ENCODE measurements at regions not wholly inside any gene's neighbourhood (a gene's known extent, or its start where the extent isn't known, plus 50 kb on each side); places are given as distances from the start of the nearest gene placed in this dataset.
"Not testable (repeated sequence)": the region's sequence is repeated elsewhere in the genome, so short reads cannot be mapped to it uniquely, and the experiment has no call there.

DNA sequence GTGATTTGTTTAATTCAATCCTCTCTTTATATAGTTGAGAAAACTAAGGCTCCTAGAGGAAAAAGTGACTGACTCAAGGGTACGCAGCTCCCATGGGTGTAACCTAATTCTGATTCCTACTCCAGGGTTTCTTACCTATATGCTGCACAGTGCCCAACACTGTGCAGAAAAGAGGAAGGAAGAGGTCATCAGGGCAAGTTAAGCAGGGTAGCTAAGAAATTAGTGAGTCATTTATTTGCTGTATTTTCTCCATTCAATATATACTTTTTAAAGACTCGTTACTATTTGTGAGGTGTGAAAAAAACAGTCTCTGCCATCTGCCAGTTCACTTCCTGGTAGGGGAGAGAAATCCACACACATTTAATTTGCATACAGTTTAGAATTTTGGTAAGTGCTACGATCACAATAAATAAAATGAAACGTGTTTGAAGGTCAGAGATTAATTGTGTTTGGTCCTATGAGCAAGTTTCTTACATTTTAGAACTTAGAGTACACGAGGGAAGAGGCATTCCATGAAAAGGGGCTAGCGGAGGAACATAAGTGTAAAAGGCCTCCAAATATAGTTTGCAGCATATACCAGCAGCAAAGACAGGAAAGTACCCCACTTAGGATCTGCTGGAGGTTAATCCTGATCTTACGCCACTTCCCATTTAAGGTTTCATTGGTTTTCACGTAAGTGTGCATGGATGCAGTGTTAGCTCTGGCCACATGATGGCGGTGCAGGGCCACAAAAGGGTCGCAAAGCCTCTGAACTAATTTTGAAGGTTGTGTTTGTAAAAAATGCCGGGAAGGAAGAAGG is 59.9 kb upstream of the TLR4 start:
- no peak overlapping the region for H3K27ac ChIP-seq (ENCODE audit: low read length)
- no peaks in the 10 kb centered on the region for H3K36me3 ChIP-seq (ENCODE audit: control insufficient read depth, insufficient read depth, low read length)
- no peak for TF ChIP-seq POLR2AphosphoS5 (IDR thresholded peaks at IDR 0.05; ENCODE audit: low read depth, low read length)
- TF ChIP-seq, protein P1, sequence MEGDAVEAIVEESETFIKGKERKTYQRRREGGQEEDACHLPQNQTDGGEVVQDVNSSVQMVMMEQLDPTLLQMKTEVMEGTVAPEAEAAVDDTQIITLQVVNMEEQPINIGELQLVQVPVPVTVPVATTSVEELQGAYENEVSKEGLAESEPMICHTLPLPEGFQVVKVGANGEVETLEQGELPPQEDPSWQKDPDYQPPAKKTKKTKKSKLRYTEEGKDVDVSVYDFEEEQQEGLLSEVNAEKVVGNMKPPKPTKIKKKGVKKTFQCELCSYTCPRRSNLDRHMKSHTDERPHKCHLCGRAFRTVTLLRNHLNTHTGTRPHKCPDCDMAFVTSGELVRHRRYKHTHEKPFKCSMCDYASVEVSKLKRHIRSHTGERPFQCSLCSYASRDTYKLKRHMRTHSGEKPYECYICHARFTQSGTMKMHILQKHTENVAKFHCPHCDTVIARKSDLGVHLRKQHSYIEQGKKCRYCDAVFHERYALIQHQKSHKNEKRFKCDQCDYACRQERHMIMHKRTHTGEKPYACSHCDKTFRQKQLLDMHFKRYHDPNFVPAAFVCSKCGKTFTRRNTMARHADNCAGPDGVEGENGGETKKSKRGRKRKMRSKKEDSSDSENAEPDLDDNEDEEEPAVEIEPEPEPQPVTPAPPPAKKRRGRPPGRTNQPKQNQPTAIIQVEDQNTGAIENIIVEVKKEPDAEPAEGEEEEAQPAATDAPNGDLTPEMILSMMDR (IDR thresholded peaks at IDR 0.05): peak; percentile 82
- no peak overlapping the region for H3K4me3 ChIP-seq (ENCODE audit: low read depth in 2 of 2, low read length in 2 of 2)
- CTCF ChIA-PET: no interaction called here
- BruUV-seq (replicated peaks): no TSS peak
- DNase-seq (ENCODE audit: low read depth, low spot score) (peak; percentile 57), ATAC-seq (peak; percentile 65; the same call in 1 of the 2 replicates)
- intact Hi-C loops (cut with micrococcal nuclease; ENCODE audit: unreplicated experiment) (loop anchor here (10.0 kb wide), 1 partner anchor 140 kb away; no protein-coding TSS in a partner anchor), in situ Hi-C loops (cut with HindIII; ENCODE audit: low pct_unique_long_range_greater_than_20kb, low sequenced_read_pairs) (no loop called here)
- H3K4me1 ChIP-seq (ENCODE audit: control insufficient read depth, insufficient read depth, low read length): no peaks in the 10 kb centered on the region; the same call in 1 of the 2 replicates
- H3K9me3 ChIP-seq (ENCODE audit: control insufficient read depth, insufficient read depth, low read depth, low read length): no peaks in the 10 kb centered on the region
- H3K27me3 ChIP-seq (ENCODE audit: control insufficient read depth, insufficient read depth, low read length): peaks cover 5% of the 10 kb centered on the region; the same call in 1 of the 2 replicates
- POLR2A ChIA-PET: no interaction called here

DNA sequence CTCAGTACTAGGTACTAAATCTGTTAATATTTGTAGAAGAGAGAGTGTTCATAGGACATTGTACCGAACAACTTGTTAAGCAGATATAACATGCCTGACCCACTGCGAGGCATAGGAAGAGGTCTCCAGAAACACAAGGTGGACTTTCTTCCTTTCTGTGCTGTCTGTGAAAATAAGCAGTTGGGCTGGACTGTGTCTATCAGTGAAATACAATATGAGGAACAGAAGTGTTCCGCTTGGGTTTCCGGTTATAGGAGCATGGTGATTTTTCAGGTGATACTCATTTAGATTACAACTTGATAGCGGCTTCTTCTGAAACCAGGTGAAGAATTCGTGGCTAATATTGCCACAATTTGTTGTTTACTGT is 60.9 kb upstream of the TLR4 start:
- ATAC-seq: no peak
- Histone ChIP-seq H3K9me3 (ENCODE audit: control insufficient read depth, insufficient read depth, low read depth, low read length) (no peaks in the 10 kb centered on the region), H3K4me3 (ENCODE audit: low read depth in 2 of 2, low read length in 2 of 2) (peak overlapping the region in 1 of 2 experiments; percentile 32; a peak in 2 of 4 replicates), H3K4me1 (ENCODE audit: control insufficient read depth, insufficient read depth, low read length) (no peaks in the 10 kb centered on the region; the same call in 1 of the 2 replicates), H3K27ac (ENCODE audit: low read length) (no peak overlapping the region), H3K36me3 (ENCODE audit: control insufficient read depth, insufficient read depth, low read length) (no peaks in the 10 kb centered on the region), H3K27me3 (ENCODE audit: control insufficient read depth, insufficient read depth, low read length) (peaks cover 5% of the 10 kb centered on the region; the same call in 1 of the 2 replicates)
- TF ChIP-seq, protein P1 (IDR thresholded peaks at IDR 0.05): no peak
- POLR2A ChIA-PET: no interaction called here
- DNase-seq (ENCODE audit: low read depth, low spot score): no peak
- intact Hi-C loops (cut with micrococcal nuclease; ENCODE audit: unreplicated experiment): loop anchor here (10.0 kb wide), 1 partner anchor 142 kb away; no protein-coding TSS in a partner anchor
- in situ Hi-C loops (cut with HindIII; ENCODE audit: low pct_unique_long_range_greater_than_20kb, low sequenced_read_pairs): no loop called here
- BruUV-seq (replicated peaks): no TSS peak
- CTCF ChIA-PET: no interaction called here

DNA sequence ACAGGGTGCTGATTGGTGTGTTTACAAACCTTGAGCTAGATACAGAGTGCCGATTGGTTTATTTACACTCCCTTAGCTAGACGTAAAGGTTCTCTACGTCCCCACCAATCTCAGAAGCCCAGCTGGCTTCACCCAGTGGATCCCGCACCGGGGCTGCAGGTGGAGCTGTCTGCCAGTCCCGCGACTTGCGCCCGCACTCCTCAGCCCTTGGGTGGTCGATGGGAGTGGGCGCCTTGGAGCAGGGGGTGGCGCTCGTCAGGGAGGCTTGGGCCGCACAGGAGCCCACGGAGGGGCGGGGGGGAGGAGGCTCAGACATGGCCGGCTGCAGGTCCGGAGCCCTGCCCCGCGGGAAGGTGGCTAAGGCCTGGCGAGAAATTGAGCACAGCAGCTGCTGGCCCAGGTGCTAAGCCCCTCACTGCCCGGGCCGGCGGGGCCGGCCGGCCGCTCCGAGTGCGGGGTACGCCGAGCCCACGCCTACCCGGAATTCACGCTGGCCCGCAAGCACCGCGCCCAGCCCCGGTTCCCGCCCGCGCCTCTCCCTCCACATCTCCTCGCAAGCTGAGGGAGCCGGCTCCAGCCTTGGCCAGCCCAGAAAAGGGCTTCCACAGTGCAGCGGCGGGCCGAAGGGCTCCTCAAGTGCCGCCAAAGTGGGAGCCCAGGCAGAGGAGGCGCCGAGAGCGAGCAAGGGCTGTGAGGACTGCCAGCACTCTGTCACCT is 61.5 kb upstream of the TLR4 start:
- CTCF ChIA-PET: not testable (repeated sequence)

More for the DNA sequence above, 61.5 kb upstream of the TLR4 start:
- in situ Hi-C loops (cut with HindIII; ENCODE audit: low pct_unique_long_range_greater_than_20kb, low sequenced_read_pairs); POLR2A ChIA-PET; H3K36me3 ChIP-seq (ENCODE audit: control insufficient read depth, insufficient read depth, low read length); DNase-seq (ENCODE audit: low read depth, low spot score); H3K27me3 ChIP-seq (ENCODE audit: control insufficient read depth, insufficient read depth, low read length); H3K9me3 ChIP-seq (ENCODE audit: control insufficient read depth, insufficient read depth, low read depth, low read length); ATAC-seq; BruUV-seq (replicated peaks); H3K27ac ChIP-seq (ENCODE audit: low read length); H3K4me1 ChIP-seq (ENCODE audit: control insufficient read depth, insufficient read depth, low read length): not testable (repeated sequence)
- intact Hi-C loops (cut with micrococcal nuclease; ENCODE audit: unreplicated experiment): loop anchor here (10.0 kb wide), 1 partner anchor 142 kb away; no protein-coding TSS in a partner anchor
- H3K4me3 ChIP-seq (ENCODE audit: low read depth in 2 of 2, low read length in 2 of 2): peak overlapping the region in 1 of 2 experiments; percentile 32; a peak in 2 of 4 replicates

All from Panc1 (cell line).